HepG2 (cell line): ENCODE measurements at regions not wholly inside any gene's neighbourhood (a gene's known extent, or its start where the extent isn't known, plus 50 kb on each side); places are given as distances from the start of the nearest gene placed in this dataset.

Source experiments
- ATAC-seq: fragments of 200-7000 bp; cut with Tn5 transposase; 3 replicates; pipeline ENCODE4 v1.9.1; 2020; ENCODE audit warnings: mild to moderate bottlenecking, moderate library complexity
- BruUV-seq: library from RNA; stranded (reverse); fragments of 400-500 nt; replicated peaks from 2 replicates; lab custom pipeline; 2021; lab: Mats Ljungman, UMichigan
- CTCF ChIA-PET: fragments of 300-600 bp; formaldehyde crosslinking; extraction: SDS; loops from one replicate; lab custom pipeline; 2021; ENCODE audit warnings: low total read pairs, inconsistent platforms, low intra/inter-chr PET ratio; lab: Yijun Ruan, JAX
- POLR2A ChIA-PET: fragments of 350-600 bp; sonication (Branson Sonifier 250); formaldehyde crosslinking; loops from one replicate; lab custom pipeline; 2020; ENCODE audit warnings: antibody characterized with exemption, inconsistent platforms; lab: Yijun Ruan, JAX
- DNase-seq: peaks from one replicate; pipeline ENCODE4 v3.0.0-alpha.2; 2015; ENCODE audit warnings: low spot score
- FAIRE-seq: peaks from 3 replicates; lab custom pipeline; 2011; peaks lifted over from hg19 to GRCh38; lab: Jason Lieb, UNC
- H2AFZ ChIP-seq: one replicate; pipeline ENCODE4 v1.6.1; 2011; ENCODE audit warnings: low read length, inconsistent platforms
- H3K27ac ChIP-seq: fragments of 300-600 bp; 3 replicates; pipeline ENCODE4 v1.8.0; 2011; ENCODE audit warnings: mixed run types, mild to moderate bottlenecking, mixed read lengths, low read length, inconsistent platforms; ENCODE audit not compliant: insufficient read depth; ENCODE audit errors: extremely low read length
- H3K27me3 ChIP-seq, 2 experiments: fragments of 200-600 bp in 1 of 2; 2 replicates in 1 of 2; 3 replicates in 1 of 2; pipeline versions ENCODE4 v1.6.0 to v1.8.0; 2011; ENCODE audit warnings: low read length in 2 of 2, mild to moderate bottlenecking in 2 of 2, moderate library complexity in 2 of 2, inconsistent platforms in 1 of 2; ENCODE audit not compliant: insufficient read depth in 2 of 2, control insufficient read depth in 1 of 2
- H3K36me3 ChIP-seq, 2 experiments: fragments of 200-600 bp in 1 of 2; replicated peaks in 1 of 2; 2 replicates in 1 of 2; 3 replicates in 1 of 2; pipeline versions ENCODE4 v1.5.1 to v1.8.0; 2011; ENCODE audit warnings: low read length in 2 of 2, inconsistent platforms in 1 of 2; ENCODE audit not compliant: insufficient read depth in 2 of 2, control insufficient read depth in 1 of 2
- H3K4me1 ChIP-seq: 2 replicates; pipeline ENCODE4 v1.5.1; 2012; ENCODE audit warnings: low read length, inconsistent platforms; ENCODE audit not compliant: insufficient read depth
- H3K4me2 ChIP-seq: 2 replicates; pipeline ENCODE4 v1.6.0; 2011; ENCODE audit warnings: low read depth, low read length, inconsistent platforms
- H3K4me3 ChIP-seq, 3 experiments: fragments of 200-600 bp in 1 of 3; sonication (generic), shearing (Covaris generic) in 1 of 3; replicated peaks in 1 of 3; 2 replicates each; pipeline ENCODE4 v1.5.1; 2011 to 2016; ENCODE audit warnings: low read length in 3 of 3, inconsistent platforms in 2 of 3, low read depth in 2 of 3, mild to moderate bottlenecking in 2 of 3, control low read depth in 1 of 3, mixed read lengths in 1 of 3; ENCODE audit not compliant: insufficient read depth in 1 of 3
- H3K79me2 ChIP-seq: one replicate; pipeline ENCODE4 v1.6.1; 2011; ENCODE audit warnings: low read length, inconsistent platforms; ENCODE audit not compliant: insufficient read depth
- H3K9ac ChIP-seq: 2 replicates; pipeline ENCODE4 v1.6.0; 2011; ENCODE audit warnings: mild to moderate bottlenecking, low read depth, low read length, inconsistent platforms; ENCODE audit not compliant: insufficient read depth
- H3K9me3 ChIP-seq: 2 replicates; pipeline ENCODE4 v1.5.1; 2012; ENCODE audit warnings: mild to moderate bottlenecking, low read length
- H4K20me1 ChIP-seq: 2 replicates; pipeline ENCODE4 v1.6.0; 2011; ENCODE audit warnings: inconsistent platforms, mild to moderate bottlenecking, low read length, moderate library complexity; ENCODE audit not compliant: insufficient read depth
- BRCA1 ChIP-seq: sonication (generic); formaldehyde crosslinking; IDR thresholded peaks from 2 replicates; pipeline ENCODE4 v1.4.0; 2020; ENCODE audit warnings: missing genetic modification reagents
- CC2D1A ChIP-seq: sonication (generic); formaldehyde crosslinking; IDR thresholded peaks from 2 replicates; pipeline ENCODE4 v1.8.1; 2023; ENCODE audit warnings: mild to moderate bottlenecking, missing genetic modification reagents
- ELF4 ChIP-seq: sonication (generic); formaldehyde crosslinking; IDR thresholded peaks from 2 replicates; pipeline ENCODE4 v1.5.0; 2020; ENCODE audit warnings: missing genetic modification reagents, mild to moderate bottlenecking, moderate library complexity, borderline replicate concordance
- GABPB1 ChIP-seq: IDR thresholded peaks from 2 replicates; pipeline ENCODE4 v1.6.1; 2016; ENCODE audit warnings: mild to moderate bottlenecking, missing genetic modification reagents, moderate library complexity, missing compliant biosample characterization
- HDAC2 ChIP-seq: sonication (generic); formaldehyde crosslinking; IDR thresholded peaks from 2 replicates; pipeline ENCODE4 v1.4.0; 2020; ENCODE audit warnings: missing genetic modification reagents
- POLR2AphosphoS5 ChIP-seq: IDR thresholded peaks from 2 replicates; pipeline ENCODE4 v1.6.1; 2012; ENCODE audit warnings: low read depth, low read length
- RFX5 ChIP-seq: IDR thresholded peaks from 2 replicates; pipeline ENCODE4 v1.6.1; 2011; ENCODE audit warnings: low read depth, low read length, improper control_type of control experiment
- SMAD1 ChIP-seq: sonication (generic); formaldehyde crosslinking; IDR thresholded peaks from 2 replicates; pipeline ENCODE4 v1.4.0; 2020; ENCODE audit warnings: missing genetic modification reagents, low read depth, mild to moderate bottlenecking, borderline replicate concordance
- SOX6 ChIP-seq, 2 experiments: fragments of 450-650 bp in 1 of 2; sonication (generic) in 1 of 2; formaldehyde crosslinking in 1 of 2; IDR thresholded peaks; 2 replicates each; pipeline versions ENCODE4 v1.4.0 to v1.6.1; 2017 to 2020; ENCODE audit warnings: antibody characterized with exemption in 1 of 2, mild to moderate bottlenecking in 1 of 2, missing genetic modification reagents in 1 of 2
- ZBTB20 ChIP-seq: sonication (generic); formaldehyde crosslinking; IDR thresholded peaks from 2 replicates; pipeline ENCODE4 v1.8.1; 2023; ENCODE audit warnings: missing genetic modification reagents, low read depth, mild to moderate bottlenecking, borderline replicate concordance
- ZNF260 ChIP-seq: sonication (generic); formaldehyde crosslinking; IDR thresholded peaks from 2 replicates; pipeline ENCODE4 v1.4.0; 2020; ENCODE audit warnings: missing genetic modification reagents, low read depth, mild to moderate bottlenecking, borderline replicate concordance
- ZNF280B ChIP-seq: sonication (generic); formaldehyde crosslinking; IDR thresholded peaks from 2 replicates; pipeline ENCODE4 v1.5.0; 2020; ENCODE audit warnings: missing genetic modification reagents, mild to moderate bottlenecking, borderline replicate concordance
- ZNF563 ChIP-seq: sonication (generic); formaldehyde crosslinking; IDR thresholded peaks from 2 replicates; pipeline ENCODE4 v1.8.0; 2022; ENCODE audit warnings: mild to moderate bottlenecking, moderate library complexity, missing genetic modification reagents
- ZNF598 ChIP-seq: sonication (generic); formaldehyde crosslinking; IDR thresholded peaks from 2 replicates; pipeline ENCODE4 v1.5.1; 2020; ENCODE audit warnings: mild to moderate bottlenecking, missing genetic modification reagents, borderline replicate concordance
- in situ Hi-C: cut with HindIII; loops from 2 replicates; pipeline ENCODE4 v1.10.0; 2017; ENCODE audit warnings: low pct_unique_long_range_greater_than_20kb; ENCODE audit not compliant: extremely low pct_ligation_motif_present
- intact Hi-C: fragments of 100-400 bp; cut with micrococcal nuclease; formaldehyde crosslinking; loops from one replicate; pipeline ENCODE4 v1.10.0; 2022; ENCODE audit not compliant: unreplicated experiment
- TF ChIP-seq, protein P1 (sequence below): IDR thresholded peaks from 2 replicates; pipeline ENCODE4 v1.6.1; 2016; ENCODE audit warnings: low read depth, missing genetic modification reagents, missing compliant biosample characterization

- Histone ChIP-seq H3K79me2 (no peaks in the 10 kb centered on the region), H3K36me3 (no peaks in the 10 kb centered on the region), H3K4me2 (no peak overlapping the region), H3K9ac (no peak overlapping the region), H2AFZ (no peak overlapping the region), H3K27me3 (no peaks in the 10 kb centered on the region), H3K27ac (no peak overlapping the region), H4K20me1 (no peaks in the 10 kb centered on the region), H3K4me1 (no peaks in the 10 kb centered on the region), H3K9me3 (peaks cover 66% of the 10 kb centered on the region), H3K4me3 (no peak overlapping the region)
- no peak for DNase-seq
- intact Hi-C loops, result no loop called here
- ATAC-seq, result no peak
- in situ Hi-C loops, result no loop called here
- TF ChIP-seq HDAC2 (CRISPR knock-in tag), result no peak
- TF ChIP-seq, protein P1, sequence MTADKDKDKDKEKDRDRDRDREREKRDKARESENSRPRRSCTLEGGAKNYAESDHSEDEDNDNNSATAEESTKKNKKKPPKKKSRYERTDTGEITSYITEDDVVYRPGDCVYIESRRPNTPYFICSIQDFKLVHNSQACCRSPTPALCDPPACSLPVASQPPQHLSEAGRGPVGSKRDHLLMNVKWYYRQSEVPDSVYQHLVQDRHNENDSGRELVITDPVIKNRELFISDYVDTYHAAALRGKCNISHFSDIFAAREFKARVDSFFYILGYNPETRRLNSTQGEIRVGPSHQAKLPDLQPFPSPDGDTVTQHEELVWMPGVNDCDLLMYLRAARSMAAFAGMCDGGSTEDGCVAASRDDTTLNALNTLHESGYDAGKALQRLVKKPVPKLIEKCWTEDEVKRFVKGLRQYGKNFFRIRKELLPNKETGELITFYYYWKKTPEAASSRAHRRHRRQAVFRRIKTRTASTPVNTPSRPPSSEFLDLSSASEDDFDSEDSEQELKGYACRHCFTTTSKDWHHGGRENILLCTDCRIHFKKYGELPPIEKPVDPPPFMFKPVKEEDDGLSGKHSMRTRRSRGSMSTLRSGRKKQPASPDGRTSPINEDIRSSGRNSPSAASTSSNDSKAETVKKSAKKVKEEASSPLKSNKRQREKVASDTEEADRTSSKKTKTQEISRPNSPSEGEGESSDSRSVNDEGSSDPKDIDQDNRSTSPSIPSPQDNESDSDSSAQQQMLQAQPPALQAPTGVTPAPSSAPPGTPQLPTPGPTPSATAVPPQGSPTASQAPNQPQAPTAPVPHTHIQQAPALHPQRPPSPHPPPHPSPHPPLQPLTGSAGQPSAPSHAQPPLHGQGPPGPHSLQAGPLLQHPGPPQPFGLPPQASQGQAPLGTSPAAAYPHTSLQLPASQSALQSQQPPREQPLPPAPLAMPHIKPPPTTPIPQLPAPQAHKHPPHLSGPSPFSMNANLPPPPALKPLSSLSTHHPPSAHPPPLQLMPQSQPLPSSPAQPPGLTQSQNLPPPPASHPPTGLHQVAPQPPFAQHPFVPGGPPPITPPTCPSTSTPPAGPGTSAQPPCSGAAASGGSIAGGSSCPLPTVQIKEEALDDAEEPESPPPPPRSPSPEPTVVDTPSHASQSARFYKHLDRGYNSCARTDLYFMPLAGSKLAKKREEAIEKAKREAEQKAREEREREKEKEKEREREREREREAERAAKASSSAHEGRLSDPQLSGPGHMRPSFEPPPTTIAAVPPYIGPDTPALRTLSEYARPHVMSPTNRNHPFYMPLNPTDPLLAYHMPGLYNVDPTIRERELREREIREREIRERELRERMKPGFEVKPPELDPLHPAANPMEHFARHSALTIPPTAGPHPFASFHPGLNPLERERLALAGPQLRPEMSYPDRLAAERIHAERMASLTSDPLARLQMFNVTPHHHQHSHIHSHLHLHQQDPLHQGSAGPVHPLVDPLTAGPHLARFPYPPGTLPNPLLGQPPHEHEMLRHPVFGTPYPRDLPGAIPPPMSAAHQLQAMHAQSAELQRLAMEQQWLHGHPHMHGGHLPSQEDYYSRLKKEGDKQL (CRISPR knock-in tag), result no peak
- no peak for TF ChIP-seq CC2D1A (CRISPR knock-in tag)
- TF ChIP-seq ZBTB20 (CRISPR knock-in tag), result no peak
- no peak for TF ChIP-seq ZNF260 (CRISPR knock-in tag)
- no peak for TF ChIP-seq SOX6 (IDR thresholded peaks at IDR 0.05)
- TF ChIP-seq SOX6 (CRISPR knock-in tag; IDR thresholded peaks at IDR 0.05), result no peak
- no peak for TF ChIP-seq ELF4 (CRISPR knock-in tag)
- no peak for TF ChIP-seq POLR2AphosphoS5
- no peak for TF ChIP-seq BRCA1 (CRISPR knock-in tag)
- TF ChIP-seq ZNF563 (CRISPR knock-in tag), result no peak
- no peak for TF ChIP-seq SMAD1 (CRISPR knock-in tag)
- TF ChIP-seq GABPB1, result no peak
- TF ChIP-seq RFX5, result no peak
- no peak for TF ChIP-seq ZNF598
- TF ChIP-seq ZNF280B (CRISPR knock-in tag), result no peak
- no peak for FAIRE-seq
- ChIA-PET CTCF (no interaction called here), POLR2A (no interaction called here)
- no TSS peak for BruUV-seq
Observed at GRCh38 chr1:82874041-82874440, 1073.3 kb downstream of the ADGRL2 start.
